ENCODE measurements at regions not wholly inside any gene's neighbourhood (a gene's known extent, or its start where the extent isn't known, plus 50 kb on each side); places are given as distances from the start of the nearest gene placed in this dataset.

DNA sequence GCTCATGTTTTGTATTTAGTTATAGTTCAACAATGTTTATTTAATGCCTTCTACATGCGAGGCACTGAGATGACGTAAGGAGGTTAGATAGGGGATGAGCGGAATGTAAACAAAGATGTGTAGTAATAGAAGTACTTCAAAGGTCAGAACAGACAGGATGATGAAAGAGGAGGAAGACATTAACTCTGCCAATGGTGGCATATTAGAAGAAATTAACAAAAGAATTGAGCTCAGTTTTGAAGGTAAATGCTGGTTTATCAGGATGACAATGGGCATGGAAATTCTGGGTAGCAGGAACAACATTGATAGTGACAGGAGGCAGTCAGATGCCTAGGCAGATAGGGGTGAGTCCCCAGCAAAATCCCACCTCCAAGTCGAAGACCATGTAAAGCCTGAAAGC lies 62.3 kb upstream of the PGRMC2 start (continued):
- TF ChIP-seq CREB1 (IDR thresholded peaks at IDR 0.05): 0 out of 2 replicates have a peak, but pooled peaks have one; percentile 24
- peak; percentile 35; the same call in 1 of the 2 replicates for TF ChIP-seq CREB1 (CRISPR knock-in tag; IDR thresholded peaks at IDR 0.05)
- no peak for TF ChIP-seq KLF16 (IDR thresholded peaks at IDR 0.05)
- peak; percentile 87 for TF ChIP-seq CEBPG (CRISPR knock-in tag; IDR thresholded peaks at IDR 0.05)
- peak; percentile 85 to 95 for TF ChIP-seq CEBPG (tag; conservative IDR thresholded peaks at IDR 0.05 in 1 of 2, IDR thresholded peaks at IDR 0.05 in 1 of 2)
- no peak for TF ChIP-seq ARID3A (IDR thresholded peaks at IDR 0.05; ENCODE audit: borderline replicate concordance, low read depth, low read length)
- no peak for TF ChIP-seq ZFP1 (CRISPR knock-in tag; IDR thresholded peaks at IDR 0.05)
- TF ChIP-seq NR2C1 (IDR thresholded peaks at IDR 0.05): peak; percentile 78; the same call in 1 of the 2 replicates
- peak; percentile 84 for TF ChIP-seq NR2C1 (tag; IDR thresholded peaks at IDR 0.05)
- peak in 1 of 2 experiments; percentile 82; a peak in 2 of 4 replicates for TF ChIP-seq ZNF318 (IDR thresholded peaks at IDR 0.05; ENCODE audit: borderline replicate concordance in 1 of 2, low read depth in 1 of 2)
- no peak for TF ChIP-seq HSF4 (CRISPR knock-in tag; IDR thresholded peaks at IDR 0.05; ENCODE audit: borderline replicate concordance)
- TF ChIP-seq GABPA (tag; conservative IDR thresholded peaks at IDR 0.05; ENCODE audit: low read depth): 0 out of 2 replicates have a peak, but pooled peaks have one; percentile 41
- peak; percentile 21; the same call in 1 of the 2 replicates for TF ChIP-seq CXXC5 (CRISPR knock-in tag; IDR thresholded peaks at IDR 0.05)
- no peak for TF ChIP-seq PTRF (tag; IDR thresholded peaks at IDR 0.05)
- TF ChIP-seq SMARCE1 (IDR thresholded peaks at IDR 0.05): peak; percentile 77; the same call in 1 of the 2 replicates
- no peak for TF ChIP-seq BDP1 (IDR thresholded peaks at IDR 0.05; ENCODE audit: insufficient read depth, insufficient read length)
- TF ChIP-seq TAF7 (tag; IDR thresholded peaks at IDR 0.05): no peak
- peak; percentile 81; the same call in 1 of the 2 replicates for TF ChIP-seq FOXJ2 (tag; IDR thresholded peaks at IDR 0.05)
- no peak for TF ChIP-seq NR2C2 (CRISPR knock-in tag; IDR thresholded peaks at IDR 0.05)
- peak; percentile 85 for TF ChIP-seq NR2C2 (tag; IDR thresholded peaks at IDR 0.05)
